GM12878 (cell line): ENCODE measurements at regions not wholly inside any gene's neighbourhood (a gene's known extent, or its start where the extent isn't known, plus 50 kb on each side); places are given as distances from the start of the nearest gene placed in this dataset.

ENCODE experiments used
- CTCF ChIP-seq, 3 experiments: IDR thresholded peaks in 2 of 3; conservative IDR thresholded peaks in 1 of 3; 2 replicates each; pipeline ENCODE4 v1.5.1; 2011; ENCODE audit warnings: low read depth in 3 of 3, low read length in 3 of 3, mild to moderate bottlenecking in 3 of 3, control low read depth in 2 of 3, moderate library complexity in 2 of 3, inconsistent platforms in 1 of 3, mixed read lengths in 1 of 3; ENCODE audit not compliant: control insufficient read depth in 2 of 3, insufficient read depth in 1 of 3; ENCODE audit errors: extremely low read depth in 1 of 3
- MEF2A ChIP-seq: IDR thresholded peaks from 2 replicates; pipeline ENCODE4 v1.6.1; 2011; ENCODE audit warnings: low read depth, mild to moderate bottlenecking, low read length, moderate library complexity; ENCODE audit not compliant: insufficient read depth
- MXI1 ChIP-seq: fragments of 150-350 bp; IDR thresholded peaks from 2 replicates; pipeline ENCODE4 v1.6.1; 2011; ENCODE audit warnings: low read depth, mild to moderate bottlenecking, inconsistent platforms, low read length, improper control_type of control experiment
- NRF1 ChIP-seq: conservative IDR thresholded peaks from 2 replicates; pipeline ENCODE4 v1.6.1; 2011; ENCODE audit warnings: mild to moderate bottlenecking, low read depth, low read length, improper control_type of control experiment
- POLR2A ChIP-seq: IDR thresholded peaks from 2 replicates; pipeline ENCODE4 v1.6.1; 2011; ENCODE audit warnings: low read depth, mild to moderate bottlenecking, low read length
- STAT1 ChIP-seq: fragments of 450-650 bp; conservative IDR thresholded peaks from 2 replicates; pipeline ENCODE4 v1.6.1; 2014; ENCODE audit warnings: antibody characterized with exemption, mild to moderate bottlenecking

- TF ChIP-seq STAT1 (no peak), MEF2A (no peak), MXI1 (no peak), CTCF (IDR thresholded peaks at IDR 0.05 in 2 of 3, conservative IDR thresholded peaks at IDR 0.05 in 1 of 3; ENCODE audit: control insufficient read depth in 2 of 3, extremely low read depth in 1 of 3, insufficient read depth in 1 of 3, low read depth in 3 of 3, low read length in 3 of 3) (no peak), POLR2A (no peak), NRF1 (no peak)
Observed at GRCh38 chr14:104343690-104344640, 205.6 kb downstream of the KIF26A start.
